Calu3 (cell line): ENCODE measurements at regions not wholly inside any gene's neighbourhood (a gene's known extent, or its start where the extent isn't known, plus 50 kb on each side); places are given as distances from the start of the nearest gene placed in this dataset.

ENCODE experiments used
- BruUV-seq: library from RNA; stranded (reverse); fragments of 400-500 nt; replicated peaks from 2 replicates; lab custom pipeline; 2021; lab: Mats Ljungman, UMichigan
- CTCF ChIA-PET: fragments of 300-600 bp; sonication (Branson Sonifier 250); formaldehyde crosslinking; loops from one replicate; lab custom pipeline; 2022; ENCODE audit warnings: antibody characterized with exemption; lab: Charles Lee
- DNase-seq: peaks from one replicate; pipeline ENCODE4 v3.0.0; 2022
- H3K27ac Mint-ChIP-seq: one replicate; pipeline ENCODE4 v1.8.0; 2022; ENCODE audit warnings: mixed read lengths; ENCODE audit not compliant: unreplicated experiment
- H3K27me3 Mint-ChIP-seq: one replicate; pipeline ENCODE4 v1.8.0; 2022; ENCODE audit warnings: mixed read lengths; ENCODE audit not compliant: unreplicated experiment
- H3K36me3 Mint-ChIP-seq: one replicate; pipeline ENCODE4 v1.8.0; 2022; ENCODE audit warnings: mild to moderate bottlenecking, moderate library complexity, mixed read lengths; ENCODE audit not compliant: insufficient read depth, unreplicated experiment
- H3K4me1 Mint-ChIP-seq: one replicate; pipeline ENCODE4 v1.8.0; 2022; ENCODE audit warnings: mild to moderate bottlenecking, low read depth, mixed read lengths; ENCODE audit not compliant: unreplicated experiment
- H3K4me3 Mint-ChIP-seq: one replicate; pipeline ENCODE4 v1.8.0; 2022; ENCODE audit warnings: mild to moderate bottlenecking, low read depth, moderate library complexity, mixed read lengths; ENCODE audit not compliant: unreplicated experiment
- H3K9me3 Mint-ChIP-seq: one replicate; pipeline ENCODE4 v1.8.0; 2022; ENCODE audit warnings: low read depth, mixed read lengths; ENCODE audit not compliant: unreplicated experiment
- intact Hi-C: fragments of 100-400 bp; cut with micrococcal nuclease; formaldehyde crosslinking; loops from one replicate; pipeline ENCODE4 v1.10.0; 2022; ENCODE audit not compliant: unreplicated experiment
- TF ChIP-seq, protein P1 (sequence below): fragments of 200-600 bp; IDR thresholded peaks from one replicate; pipeline ENCODE4 v1.8.0; 2022; ENCODE audit warnings: antibody characterized with exemption; ENCODE audit not compliant: unreplicated experiment

- BruUV-seq = no TSS peak
- no peak for DNase-seq
- CTCF ChIA-PET = no interaction called here
- intact Hi-C loops = no loop called here
- peaks cover 8% of the 10 kb centered on the region for H3K9me3 Mint-ChIP-seq
- TF ChIP-seq, protein P1, sequence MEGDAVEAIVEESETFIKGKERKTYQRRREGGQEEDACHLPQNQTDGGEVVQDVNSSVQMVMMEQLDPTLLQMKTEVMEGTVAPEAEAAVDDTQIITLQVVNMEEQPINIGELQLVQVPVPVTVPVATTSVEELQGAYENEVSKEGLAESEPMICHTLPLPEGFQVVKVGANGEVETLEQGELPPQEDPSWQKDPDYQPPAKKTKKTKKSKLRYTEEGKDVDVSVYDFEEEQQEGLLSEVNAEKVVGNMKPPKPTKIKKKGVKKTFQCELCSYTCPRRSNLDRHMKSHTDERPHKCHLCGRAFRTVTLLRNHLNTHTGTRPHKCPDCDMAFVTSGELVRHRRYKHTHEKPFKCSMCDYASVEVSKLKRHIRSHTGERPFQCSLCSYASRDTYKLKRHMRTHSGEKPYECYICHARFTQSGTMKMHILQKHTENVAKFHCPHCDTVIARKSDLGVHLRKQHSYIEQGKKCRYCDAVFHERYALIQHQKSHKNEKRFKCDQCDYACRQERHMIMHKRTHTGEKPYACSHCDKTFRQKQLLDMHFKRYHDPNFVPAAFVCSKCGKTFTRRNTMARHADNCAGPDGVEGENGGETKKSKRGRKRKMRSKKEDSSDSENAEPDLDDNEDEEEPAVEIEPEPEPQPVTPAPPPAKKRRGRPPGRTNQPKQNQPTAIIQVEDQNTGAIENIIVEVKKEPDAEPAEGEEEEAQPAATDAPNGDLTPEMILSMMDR = no peak
- H3K27me3 Mint-ChIP-seq = no peaks in the 10 kb centered on the region
- H3K4me1 Mint-ChIP-seq = no peaks in the 10 kb centered on the region
- H3K4me3 Mint-ChIP-seq = no peak overlapping the region
- H3K36me3 Mint-ChIP-seq = no peaks in the 10 kb centered on the region
- H3K27ac Mint-ChIP-seq = no peak overlapping the region
These were observed 537.1 kb upstream of the SEL1L start for GRCh38 chr14:82070753-82071152.

DNA sequence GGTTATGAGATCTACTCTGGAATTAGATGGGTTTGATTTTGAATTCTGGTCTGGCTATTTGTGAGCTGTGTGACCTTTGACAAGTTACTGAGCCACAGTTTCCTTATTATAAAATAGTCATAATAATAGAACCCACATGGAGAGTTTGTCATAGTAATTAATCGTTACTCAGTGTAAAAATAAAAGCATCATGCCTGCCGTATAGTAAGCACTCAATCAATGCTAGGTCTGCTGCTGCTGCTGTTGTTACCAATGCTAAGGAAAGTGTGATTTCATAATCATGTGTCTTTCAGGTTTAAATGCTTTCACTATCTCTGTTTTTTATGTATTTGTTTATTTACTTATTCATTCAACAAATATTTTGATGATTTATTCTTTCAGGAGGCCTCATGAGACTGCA is 539.9 kb upstream of the SEL1L start:
- Mint-ChIP-seq H3K27me3 (no peaks in the 10 kb centered on the region), H3K4me3 (no peak overlapping the region), H3K27ac (no peak overlapping the region), H3K9me3 (peaks cover 5% of the 10 kb centered on the region), H3K36me3 (no peaks in the 10 kb centered on the region), H3K4me1 (no peaks in the 10 kb centered on the region)
- TF ChIP-seq, protein P1 = no peak
- BruUV-seq = no TSS peak
- CTCF ChIA-PET = no interaction called here
- intact Hi-C loops = no loop called here
- no peak for DNase-seq

- no TSS peak for BruUV-seq
- intact Hi-C loops = no loop called here
- Mint-ChIP-seq H3K9me3 (peaks cover 5% of the 10 kb centered on the region), H3K4me1 (no peaks in the 10 kb centered on the region), H3K36me3 (no peaks in the 10 kb centered on the region), H3K4me3 (no peak overlapping the region), H3K27me3 (no peaks in the 10 kb centered on the region), H3K27ac (no peak overlapping the region)
- CTCF ChIA-PET = no interaction called here
- TF ChIP-seq, protein P1 = no peak
- DNase-seq = no peak
These were observed 541.9 kb upstream of the SEL1L start for GRCh38 chr14:82075566-82075965.

- no peaks in the 10 kb centered on the region for H3K4me1 Mint-ChIP-seq
- BruUV-seq = no TSS peak
- no peak overlapping the region for H3K4me3 Mint-ChIP-seq
- H3K36me3 Mint-ChIP-seq = no peaks in the 10 kb centered on the region
- intact Hi-C loops = no loop called here
- H3K9me3 Mint-ChIP-seq = peaks cover 13% of the 10 kb centered on the region
- H3K27ac Mint-ChIP-seq = no peak overlapping the region
- CTCF ChIA-PET = no interaction called here
- TF ChIP-seq, protein P1 = no peak
- no peaks in the 10 kb centered on the region for H3K27me3 Mint-ChIP-seq
- no peak for DNase-seq
These were observed 545.9 kb upstream of the SEL1L start for GRCh38 chr14:82079553-82079952.
